HEK293T (cell line): ENCODE measurements at regions not wholly inside any gene's neighbourhood (a gene's known extent, or its start where the extent isn't known, plus 50 kb on each side); places are given as distances from the start of the nearest gene placed in this dataset.

Source experiments
- ARNT ChIP-seq: fragments of 450-650 bp; IDR thresholded peaks from 2 replicates; pipeline ENCODE4 v1.6.1; 2017; ENCODE audit warnings: mild to moderate bottlenecking
- BHLHE40 ChIP-seq: fragments of 450-650 bp; IDR thresholded peaks from 2 replicates; pipeline ENCODE4 v1.6.1; 2016; ENCODE audit warnings: mild to moderate bottlenecking, moderate library complexity, borderline replicate concordance
- CTBP1 ChIP-seq: fragments of 450-650 bp; IDR thresholded peaks from 2 replicates; pipeline ENCODE4 v1.6.1; 2016; ENCODE audit warnings: borderline replicate concordance
- FOXA1 ChIP-seq: fragments of 450-650 bp; IDR thresholded peaks from 2 replicates; pipeline ENCODE4 v1.6.1; 2016; ENCODE audit warnings: mild to moderate bottlenecking
- FOXM1 ChIP-seq: fragments of 450-650 bp; IDR thresholded peaks from 2 replicates; pipeline ENCODE4 v1.6.1; 2017; ENCODE audit warnings: mild to moderate bottlenecking, borderline replicate concordance
- HDGF ChIP-seq: fragments of 450-650 bp; IDR thresholded peaks from 2 replicates; pipeline ENCODE4 v1.6.1; 2017; ENCODE audit warnings: antibody characterized with exemption, borderline replicate concordance
- ZNF384 ChIP-seq: fragments of 450-650 bp; IDR thresholded peaks from 2 replicates; pipeline ENCODE4 v1.6.1; 2016

DNA sequence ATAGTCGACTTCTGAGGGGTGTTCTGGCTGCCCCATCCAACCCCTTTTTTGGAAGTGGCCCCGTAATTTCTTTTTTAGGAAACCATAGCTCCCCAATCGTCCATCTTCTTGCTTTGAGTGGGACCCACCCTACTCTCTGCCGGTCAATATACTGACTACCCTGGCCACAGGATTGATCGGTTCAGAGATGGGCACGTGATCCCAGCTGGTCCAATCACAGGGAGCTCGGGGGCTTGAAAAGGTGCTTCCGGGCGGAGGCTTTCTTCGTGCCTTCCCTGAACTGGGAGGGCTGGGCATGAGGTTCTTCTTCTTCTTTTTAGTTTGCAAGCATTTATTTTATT lies 78.7 kb upstream of the SH3PXD2B start:
- TF ChIP-seq ARNT (no peak), FOXA1 (no peak), HDGF (no peak), FOXM1 (no peak), CTBP1 (no peak), ZNF384 (no peak), BHLHE40 (no peak)
